GM12878 (cell line): ENCODE measurements at regions not wholly inside any gene's neighbourhood (a gene's known extent, or its start where the extent isn't known, plus 50 kb on each side); places are given as distances from the start of the nearest gene placed in this dataset.

Experiments used
- ATAC-seq: fragments of 200-7000 bp; cut with Tn5 transposase; 3 replicates; pipeline ENCODE4 v1.9.1; 2020; ENCODE audit warnings: mild to moderate bottlenecking, moderate library complexity
- BruUV-seq: library from RNA; stranded (reverse); fragments of 400-500 nt; replicated peaks from 2 replicates; lab custom pipeline; 2021; lab: Mats Ljungman, UMichigan
- CTCF ChIA-PET: fragments of 300-600 bp; sonication (Branson Sonifier 250); formaldehyde crosslinking; extraction: SDS; loops from one replicate; lab custom pipeline; 2021; ENCODE audit warnings: inconsistent platforms; lab: Yijun Ruan, JAX
- POLR2A ChIA-PET: fragments of 350-600 bp; formaldehyde crosslinking; extraction: SDS; loops from one replicate; lab custom pipeline; 2021; ENCODE audit warnings: inconsistent platforms; lab: Charles Lee
- RAD21 ChIA-PET: fragments of 300-600 bp; sonication (Branson Sonifier 250); formaldehyde crosslinking; loops from one replicate; lab custom pipeline; 2023; ENCODE audit warnings: antibody characterized with exemption; ENCODE audit not compliant: unreplicated experiment; lab: Charles Lee
- SMC1A ChIA-PET: fragments of 300-600 bp; sonication (Branson Sonifier 250); formaldehyde crosslinking; loops from one replicate; lab custom pipeline; 2023; ENCODE audit not compliant: unreplicated experiment, uncharacterized antibody; lab: Charles Lee
- DNase-seq: peaks from one replicate; pipeline ENCODE4 v3.0.0-alpha.2; 2011; ENCODE audit warnings: low read depth, low spot score
- FAIRE-seq: peaks from 3 replicates; lab custom pipeline; 2011; peaks lifted over from hg19 to GRCh38; lab: Jason Lieb, UNC
- H2AFZ ChIP-seq: 2 replicates; pipeline ENCODE4 v1.6.0; 2011; ENCODE audit warnings: low read depth, low read length, control low read depth; ENCODE audit not compliant: control insufficient read depth
- H3K27ac ChIP-seq: 2 replicates; pipeline ENCODE4 v1.5.1; 2011; ENCODE audit warnings: control low read depth; ENCODE audit not compliant: control insufficient read depth, insufficient read depth
- H3K27me3 ChIP-seq, 2 experiments: replicated peaks in 1 of 2; 2 replicates each; pipeline versions ENCODE4 v1.6.0 to v1.6.1; 2011; ENCODE audit warnings: low read length in 1 of 2; ENCODE audit not compliant: control insufficient read depth in 2 of 2, insufficient read depth in 2 of 2
- H3K36me3 ChIP-seq, 2 experiments: 2 replicates each; pipeline ENCODE4 v1.5.1; 2011; ENCODE audit warnings: low read length in 1 of 2; ENCODE audit not compliant: control insufficient read depth in 2 of 2, insufficient read depth in 2 of 2
- H3K4me1 ChIP-seq: 2 replicates; pipeline ENCODE4 v1.6.1; 2011; ENCODE audit warnings: mild to moderate bottlenecking, low read length, moderate library complexity, mixed read lengths; ENCODE audit not compliant: control insufficient read depth, insufficient read depth
- H3K4me2 ChIP-seq: 2 replicates; pipeline ENCODE4 v1.6.0; 2011; ENCODE audit warnings: control low read depth; ENCODE audit not compliant: control insufficient read depth, insufficient read depth
- H3K4me3 ChIP-seq: fragments of 200-600 bp; sonication (generic); 2 replicates; pipeline ENCODE4 v1.5.1; 2016
- H3K79me2 ChIP-seq: 2 replicates; pipeline ENCODE4 v1.6.0; 2011; ENCODE audit warnings: low read length; ENCODE audit not compliant: control insufficient read depth, insufficient read depth
- H3K9ac ChIP-seq: 2 replicates; pipeline ENCODE4 v1.8.0; 2011; ENCODE audit warnings: low read length, control low read depth, mixed read lengths; ENCODE audit not compliant: control insufficient read depth, insufficient read depth
- H3K9me3 ChIP-seq: replicated peaks from 3 replicates; pipeline ENCODE4 v1.5.1; 2011; ENCODE audit warnings: mild to moderate bottlenecking, low read length; ENCODE audit not compliant: control insufficient read depth, insufficient read depth
- H4K20me1 ChIP-seq: 2 replicates; pipeline ENCODE4 v1.6.0; 2011; ENCODE audit not compliant: control insufficient read depth, insufficient read depth
- ATF2 ChIP-seq: IDR thresholded peaks from 2 replicates; pipeline ENCODE4 v1.6.1; 2012; ENCODE audit warnings: low read length, inconsistent platforms
- E4F1 ChIP-seq: fragments of 450-650 bp; IDR thresholded peaks from 2 replicates; pipeline ENCODE4 v1.6.1; 2018; ENCODE audit warnings: borderline replicate concordance, mild to moderate bottlenecking; ENCODE audit not compliant: partially characterized antibody
- EP300 ChIP-seq, 2 experiments: fragments of 150-350 bp in 1 of 2; IDR thresholded peaks; 2 replicates each; pipeline ENCODE4 v1.6.1; 2011 to 2012; ENCODE audit warnings: low read depth in 2 of 2, low read length in 2 of 2, borderline replicate concordance in 1 of 2, improper control_type of control experiment in 1 of 2, inconsistent platforms in 1 of 2; ENCODE audit not compliant: control insufficient read depth in 1 of 2
- ESRRA ChIP-seq: IDR thresholded peaks from 2 replicates; pipeline ENCODE4 v1.6.1; 2012; ENCODE audit warnings: mild to moderate bottlenecking, low read length, improper control_type of control experiment
- GABPA ChIP-seq: IDR thresholded peaks from 2 replicates; pipeline ENCODE4 v1.6.1; 2014; ENCODE audit warnings: antibody characterized with exemption, low read depth, mild to moderate bottlenecking, inconsistent platforms
- IRF3 ChIP-seq: fragments of 450-650 bp; IDR thresholded peaks from 2 replicates; pipeline ENCODE4 v1.6.1; 2014; ENCODE audit warnings: mild to moderate bottlenecking
- LARP7 ChIP-seq: fragments of 450-650 bp; IDR thresholded peaks from 2 replicates; pipeline ENCODE4 v1.6.1; 2017; ENCODE audit warnings: mild to moderate bottlenecking
- MAX ChIP-seq: IDR thresholded peaks from 2 replicates; pipeline ENCODE4 v1.6.1; 2012; ENCODE audit warnings: low read depth, low read length, improper control_type of control experiment
- NBN ChIP-seq: fragments of 450-650 bp; IDR thresholded peaks from 2 replicates; pipeline ENCODE4 v1.6.1; 2016
- NFIC ChIP-seq: IDR thresholded peaks from 2 replicates; pipeline ENCODE4 v1.6.1; 2012; ENCODE audit warnings: low read depth, mild to moderate bottlenecking, inconsistent platforms, low read length, moderate library complexity
- NFYA ChIP-seq: IDR thresholded peaks from 2 replicates; pipeline ENCODE4 v1.6.1; 2011; ENCODE audit warnings: low read depth, mild to moderate bottlenecking, low read length, improper control_type of control experiment, borderline replicate concordance
- NR2C1 ChIP-seq: fragments of 450-650 bp; IDR thresholded peaks from 2 replicates; pipeline ENCODE4 v1.6.1; 2017; ENCODE audit warnings: antibody characterized with exemption, mild to moderate bottlenecking, moderate library complexity
- POLR2AphosphoS5 ChIP-seq: IDR thresholded peaks from 2 replicates; pipeline ENCODE4 v1.6.1; 2011; ENCODE audit warnings: mild to moderate bottlenecking, low read length, inconsistent platforms
- SIN3A ChIP-seq: IDR thresholded peaks from 2 replicates; pipeline ENCODE4 v1.6.1; 2012; ENCODE audit warnings: low read depth, low read length, improper control_type of control experiment
- SKIL ChIP-seq: fragments of 450-650 bp; IDR thresholded peaks from 2 replicates; pipeline ENCODE4 v1.6.1; 2017; ENCODE audit warnings: mild to moderate bottlenecking, low read depth, inconsistent platforms; ENCODE audit not compliant: poor library complexity, severe bottlenecking
- ZNF207 ChIP-seq: fragments of 450-650 bp; IDR thresholded peaks from 2 replicates; pipeline ENCODE4 v1.6.1; 2014; ENCODE audit warnings: antibody characterized with exemption, mild to moderate bottlenecking, borderline replicate concordance
- ZNF384 ChIP-seq: IDR thresholded peaks from 2 replicates; pipeline ENCODE4 v1.6.1; 2012; ENCODE audit warnings: low read depth, mild to moderate bottlenecking, low read length, improper control_type of control experiment, borderline replicate concordance
- WGBS: methylation state at CpG from one replicate; pipeline ENCODE4 v1.1.6; 2016; ENCODE audit warnings: low lambda C conversion rate; ENCODE audit not compliant: insufficient replicate concordance, insufficient coverage; ENCODE audit errors: missing lambda C conversion rate; 5-methylcytosine and 5-hydroxymethylcytosine counted together
- in situ Hi-C: fragments of 300-500 bp; cut with MboI; formaldehyde crosslinking; loops from 9 replicates; pipeline ENCODE4 v1.14.3; 2018; ENCODE audit warnings: mixed read lengths
- intact Hi-C: fragments of 100-400 bp; cut with micrococcal nuclease; formaldehyde crosslinking; loops from one replicate; pipeline ENCODE4 v1.14.2; 2022; ENCODE audit not compliant: unreplicated experiment

- no peak for TF ChIP-seq EP300 (IDR thresholded peaks at IDR 0.05; ENCODE audit: borderline replicate concordance in 1 of 2, control insufficient read depth in 1 of 2, low read depth in 2 of 2, low read length in 2 of 2)
- TF ChIP-seq POLR2AphosphoS5 = no peak
- no peak for TF ChIP-seq ZNF384
- no peak for TF ChIP-seq ESRRA
- TF ChIP-seq NFYA = no peak
- TF ChIP-seq NBN = no peak
- no peak for TF ChIP-seq NFIC
- TF ChIP-seq GABPA = no peak
- TF ChIP-seq LARP7 = no peak
- no peak for TF ChIP-seq NR2C1
- no peak for TF ChIP-seq ZNF207
These were observed 61.4 kb upstream of the ADRB2 start (continued) for GRCh38 chr5:148765061-148765460.

- ChIA-PET CTCF (interaction anchor here (0.7 to 1.3 kb wide), 3 partner anchors 12 to 189 kb away, joined by 3 to 4 read pairs (median 3); no protein-coding TSS in a partner anchor), RAD21 (no interaction called here), POLR2A (no interaction called here), SMC1A (no interaction called here)
- FAIRE-seq (no peak), ATAC-seq (no peak), DNase-seq (no peak)
- in situ Hi-C loops = no loop called here
- Histone ChIP-seq H4K20me1 (no peaks in the 10 kb centered on the region), H2AFZ (no peak overlapping the region), H3K79me2 (no peaks in the 10 kb centered on the region), H3K27me3 (no peaks in the 10 kb centered on the region; a peak in 1 of 4 replicates), H3K4me3 (no peak overlapping the region), H3K9me3 (no peaks in the 10 kb centered on the region), H3K9ac (no peak overlapping the region), H3K4me1 (peaks cover 4% of the 10 kb centered on the region; the same call in 1 of the 2 replicates), H3K36me3 (no peaks in the 10 kb centered on the region), H3K4me2 (no peak overlapping the region), H3K27ac (no peak overlapping the region)
- WGBS = 46% methylated on average over 5 of the region's 5 CpGs
- intact Hi-C loops = no loop called here
- BruUV-seq = no TSS peak
- TF ChIP-seq SKIL (no peak), ATF2 (no peak), IRF3 (no peak), SIN3A (no peak), E4F1 (no peak), MAX (no peak)
These were observed 57.5 kb upstream of the ADRB2 start for GRCh38 chr5:148768806-148769415.
